K562 (cell line): ENCODE measurements at regions not wholly inside any gene's neighbourhood (a gene's known extent, or its start where the extent isn't known, plus 50 kb on each side); places are given as distances from the start of the nearest gene placed in this dataset.

Experiments
- ATAC-seq: fragments of 200-7000 bp; cut with Tn5 transposase; 3 replicates; pipeline ENCODE4 v1.9.1; 2020; ENCODE audit warnings: moderate library complexity
- BruUV-seq: library from RNA; stranded (reverse); fragments of 400-500 nt; replicated peaks from 2 replicates; lab custom pipeline; 2021; lab: Mats Ljungman, UMichigan
- CTCF ChIA-PET: fragments of 300-600 bp; formaldehyde crosslinking; extraction: SDS; loops from one replicate; lab custom pipeline; 2021; ENCODE audit warnings: low intra/inter-chr PET ratio; lab: Yijun Ruan, JAX
- POLR2A ChIA-PET: fragments of 300-600, 350-650 bp; sonication (Branson Sonifier 250); formaldehyde crosslinking; extraction: SDS; loops from one replicate; lab custom pipeline; 2021; ENCODE audit warnings: antibody characterized with exemption, inconsistent platforms; lab: Yijun Ruan, JAX
- DNase-seq, 4 experiments: peaks; one replicate each; pipeline versions ENCODE4 v3.0.0 to v3.0.0-alpha.2; 2011 to 2018; ENCODE audit warnings: low spot score in 3 of 4, mixed read lengths in 3 of 4; ENCODE audit errors: extremely low read depth in 1 of 4
- FAIRE-seq: peaks from 2 replicates; lab custom pipeline; 2011; peaks lifted over from hg19 to GRCh38; lab: Jason Lieb, UNC
- H2AFZ ChIP-seq: 2 replicates; pipeline ENCODE4 v1.6.0; 2011; ENCODE audit warnings: low read depth, low read length, control low read depth, inconsistent platforms
- H3K27ac ChIP-seq: fragments of 200-600 bp; 3 replicates; pipeline ENCODE4 v1.8.0; 2011; ENCODE audit warnings: low read depth, mild to moderate bottlenecking, control low read depth, inconsistent platforms, low read length, moderate library complexity, mixed read lengths; ENCODE audit errors: extremely low read depth
- H3K27me3 ChIP-seq, 2 experiments: fragments of 300-600 bp in 1 of 2; 2 replicates in 1 of 2; 3 replicates in 1 of 2; pipeline versions ENCODE4 v1.6.0 to v1.8.0; 2011; ENCODE audit warnings: inconsistent platforms in 2 of 2, low read length in 2 of 2, mild to moderate bottlenecking in 1 of 2, mixed read lengths in 1 of 2, moderate library complexity in 1 of 2; ENCODE audit not compliant: control insufficient read depth in 2 of 2, insufficient read depth in 2 of 2
- H3K36me3 ChIP-seq: fragments of 300-600 bp; 3 replicates; pipeline ENCODE4 v1.8.0; 2011; ENCODE audit warnings: mild to moderate bottlenecking, low read length, inconsistent platforms; ENCODE audit not compliant: control insufficient read depth, insufficient read depth
- H3K4me1 ChIP-seq, 2 experiments: fragments of 200-600 bp in 1 of 2; replicated peaks in 1 of 2; 2 replicates in 1 of 2; 3 replicates in 1 of 2; pipeline versions ENCODE4 v1.5.1 to v1.8.0; 2011; ENCODE audit warnings: inconsistent platforms in 2 of 2, low read length in 2 of 2, mild to moderate bottlenecking in 1 of 2, mixed read lengths in 1 of 2, moderate library complexity in 1 of 2; ENCODE audit not compliant: control insufficient read depth in 2 of 2, insufficient read depth in 2 of 2
- H3K4me2 ChIP-seq: 2 replicates; pipeline ENCODE4 v1.6.1; 2011; ENCODE audit warnings: low read length, control low read depth, inconsistent platforms, mixed read lengths; ENCODE audit not compliant: insufficient read depth
- H3K4me3 ChIP-seq: fragments of 200-600 bp; sonication (generic), shearing (Covaris generic); 2 replicates; pipeline ENCODE4 v1.5.1; 2016; ENCODE audit warnings: control low read depth, inconsistent platforms
- H3K79me2 ChIP-seq: fragments of 200-600 bp; 3 replicates; pipeline ENCODE4 v1.8.0; 2011; ENCODE audit warnings: low read length, inconsistent platforms; ENCODE audit not compliant: control insufficient read depth, insufficient read depth
- H3K9ac ChIP-seq, 2 experiments: 2 replicates each; pipeline versions ENCODE4 v1.6.0 to v1.6.1; 2011; ENCODE audit warnings: low read depth in 2 of 2, low read length in 2 of 2, control low read depth in 1 of 2, inconsistent platforms in 1 of 2, mild to moderate bottlenecking in 1 of 2, mixed read lengths in 1 of 2; ENCODE audit not compliant: insufficient read depth in 1 of 2
- H3K9me1 ChIP-seq: one replicate; pipeline ENCODE4 v1.6.0; 2011; ENCODE audit warnings: inconsistent platforms, mild to moderate bottlenecking, low read length, moderate library complexity; ENCODE audit not compliant: control insufficient read depth, insufficient read depth
- H3K9me3 ChIP-seq: replicated peaks from 2 replicates; pipeline ENCODE4 v1.5.1; 2011; ENCODE audit warnings: low read depth, low read length, inconsistent platforms; ENCODE audit not compliant: control insufficient read depth, insufficient read depth
- H4K20me1 ChIP-seq: replicated peaks from 2 replicates; pipeline ENCODE4 v1.6.1; 2011; ENCODE audit warnings: low read length, inconsistent platforms, mixed read lengths; ENCODE audit not compliant: control insufficient read depth, insufficient read depth
- COPS2 ChIP-seq: fragments of 450-650 bp; conservative IDR thresholded peaks from 2 replicates; pipeline ENCODE4 v1.6.1; 2016; ENCODE audit warnings: mild to moderate bottlenecking, moderate library complexity
- HLTF ChIP-seq: fragments of 450-650 bp; IDR thresholded peaks from 2 replicates; pipeline ENCODE4 v1.6.1; 2016
- JUN ChIP-seq, 2 experiments: sonication (generic) in 1 of 2; formaldehyde crosslinking in 1 of 2; IDR thresholded peaks; 2 replicates each; pipeline versions ENCODE4 v1.6.1 to v1.8.0; 2012 to 2022; ENCODE audit warnings: borderline replicate concordance in 2 of 2, mild to moderate bottlenecking in 2 of 2, improper control_type of control experiment in 1 of 2, low read depth in 1 of 2, low read length in 1 of 2, missing genetic modification reagents in 1 of 2
- MTA2 ChIP-seq: fragments of 450-650 bp; IDR thresholded peaks from 2 replicates; pipeline ENCODE4 v1.6.1; 2016; ENCODE audit warnings: low read depth
- PTTG1 ChIP-seq: fragments of 450-650 bp; IDR thresholded peaks from 2 replicates; pipeline ENCODE4 v1.6.1; 2016; ENCODE audit warnings: low read depth, mild to moderate bottlenecking, missing genetic modification characterization, missing compliant biosample characterization
- RBM25 ChIP-seq: fragments of 200-400 bp; formaldehyde crosslinking; IDR thresholded peaks from 2 replicates; pipeline ENCODE4 v1.6.1; 2018; ENCODE audit warnings: low read length, low read depth, moderate library complexity; ENCODE audit not compliant: severe bottlenecking
- WGBS: fragments of 100-300 bp; shearing (Covaris generic); methylation state at CpG from one replicate; pipeline ENCODE4 v1.1.6; 2016; ENCODE audit warnings: low coverage, mixed read lengths; ENCODE audit not compliant: insufficient coverage; ENCODE audit errors: missing lambda C conversion rate; 5-methylcytosine and 5-hydroxymethylcytosine counted together
- in situ Hi-C: fragments of 300-500 bp; cut with MboI; formaldehyde crosslinking; loops from 4 replicates; pipeline ENCODE4 v1.15.0; 2018; ENCODE audit warnings: inconsistent platforms, mixed read lengths
- intact Hi-C: fragments of 100-400 bp; cut with micrococcal nuclease; formaldehyde crosslinking; loops from 2 replicates; pipeline ENCODE4 v1.14.2; 2022
- TF ChIP-seq, protein P1 (sequence below): fragments of 450-650 bp; IDR thresholded peaks from 2 replicates; pipeline ENCODE4 v1.6.1; 2016; ENCODE audit warnings: low read depth, mild to moderate bottlenecking, moderate library complexity

GRCh38 chr16:86349338-86349900 is 160.9 kb upstream of the FOXF1 start:
- peak; percentile 33 for TF ChIP-seq RBM25
- no peak for TF ChIP-seq MTA2
- no peak overlapping the region for H2AFZ ChIP-seq
- CTCF ChIA-PET, result no interaction called here
- no peak overlapping the region for H3K4me3 ChIP-seq
- H4K20me1 ChIP-seq, result 0 out of 2 replicates have a peak, but pooled peaks cover 3% of the 10 kb centered on the region
- DNase-seq (no peak), ATAC-seq (no peak), FAIRE-seq (no peak)
- no peak overlapping the region for H3K9ac ChIP-seq
- WGBS, result 2% methylated on average over 5 of the region's 5 CpGs
- no peaks in the 10 kb centered on the region for H3K9me1 ChIP-seq
- no peak overlapping the region for H3K27ac ChIP-seq
- no peaks in the 10 kb centered on the region for H3K4me1 ChIP-seq
- no peaks in the 10 kb centered on the region for H3K9me3 ChIP-seq
- POLR2A ChIA-PET, result no interaction called here
- in situ Hi-C loops, result no loop called here
- intact Hi-C loops, result no loop called here
- H3K27me3 ChIP-seq, result peaks cover 13 to 55% of the 10 kb centered on the region in 2 experiments; a peak in 4 of 5 replicates
- BruUV-seq, result no TSS peak
- H3K4me2 ChIP-seq, result no peak overlapping the region
- H3K36me3 ChIP-seq, result no peaks in the 10 kb centered on the region
- H3K79me2 ChIP-seq, result no peaks in the 10 kb centered on the region

GRCh38 chr16:86350289-86350688 is 160.0 kb upstream of the FOXF1 start:
- no peaks in the 10 kb centered on the region for H3K9me1 ChIP-seq
- BruUV-seq, result no TSS peak
- FAIRE-seq (no peak), ATAC-seq (no peak), DNase-seq (no peak)
- no peak overlapping the region for H3K9ac ChIP-seq
- H2AFZ ChIP-seq, result no peak overlapping the region
- H3K4me2 ChIP-seq, result no peak overlapping the region
- no peaks in the 10 kb centered on the region for H3K4me1 ChIP-seq
- no peak overlapping the region for H3K4me3 ChIP-seq
- H3K9me3 ChIP-seq, result no peaks in the 10 kb centered on the region
- POLR2A ChIA-PET, result interaction anchor here (0.6 kb wide), 1 partner anchor 27 kb away, joined by 3 read pairs; no protein-coding TSS in a partner anchor
- in situ Hi-C loops (no loop called here), intact Hi-C loops (no loop called here)
- H3K27me3 ChIP-seq, result peaks cover 11 to 58% of the 10 kb centered on the region in 2 experiments; a peak in 4 of 5 replicates
- TF ChIP-seq HLTF (no peak), JUN (IDR thresholded peaks at IDR 0.05; ENCODE audit: borderline replicate concordance, low read depth, low read length) (no peak), JUN (CRISPR knock-in tag; IDR thresholded peaks at IDR 0.05; ENCODE audit: borderline replicate concordance) (no peak), PTTG1 (no peak), COPS2 (no peak)
- TF ChIP-seq, protein P1, sequence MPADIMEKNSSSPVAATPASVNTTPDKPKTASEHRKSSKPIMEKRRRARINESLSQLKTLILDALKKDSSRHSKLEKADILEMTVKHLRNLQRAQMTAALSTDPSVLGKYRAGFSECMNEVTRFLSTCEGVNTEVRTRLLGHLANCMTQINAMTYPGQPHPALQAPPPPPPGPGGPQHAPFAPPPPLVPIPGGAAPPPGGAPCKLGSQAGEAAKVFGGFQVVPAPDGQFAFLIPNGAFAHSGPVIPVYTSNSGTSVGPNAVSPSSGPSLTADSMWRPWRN, result no peak
- 0 out of 2 replicates have a peak, but pooled peaks cover 3% of the 10 kb centered on the region for H4K20me1 ChIP-seq
- no peaks in the 10 kb centered on the region for H3K79me2 ChIP-seq
- no peak overlapping the region for H3K27ac ChIP-seq
- CTCF ChIA-PET, result no interaction called here
- no peaks in the 10 kb centered on the region for H3K36me3 ChIP-seq
- WGBS, result 0% methylated on average over 5 of the region's 5 CpGs
